Fibroblast of skin of back (primary cell): ENCODE measurements at regions not wholly inside any gene's neighbourhood (a gene's known extent, or its start where the extent isn't known, plus 50 kb on each side); places are given as distances from the start of the nearest gene placed in this dataset.

ENCODE experiments used
- DNase-seq: peaks from one replicate; pipeline ENCODE4 v3.0.0-alpha.2; 2013

- no peak for DNase-seq
Observed at GRCh38 chrX:10047631-10048030, 80.5 kb downstream of the CLDN34 start.

- DNase-seq: peak; percentile 25
Observed at GRCh38 chrX:10048076-10048475, 80.9 kb downstream of the CLDN34 start.

DNA sequence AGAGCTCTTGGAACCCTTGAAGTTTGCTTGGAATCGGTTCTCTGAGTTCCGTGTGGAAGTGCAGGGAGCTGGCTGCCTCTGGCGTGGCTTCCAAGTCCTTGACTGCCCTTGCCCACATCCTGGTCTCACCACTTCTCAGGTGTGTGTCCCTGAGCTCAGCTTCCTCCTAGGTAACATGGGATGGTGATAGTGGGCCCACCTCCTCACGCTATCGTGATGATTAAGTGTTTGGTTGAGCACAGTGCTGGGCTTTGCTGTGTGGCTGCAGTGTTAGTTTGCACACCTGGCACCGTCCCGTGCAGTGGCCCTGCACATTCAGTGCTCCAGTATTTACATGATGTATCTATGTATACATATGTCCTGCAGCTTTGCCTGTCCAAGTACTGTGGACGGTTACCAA lies 81.5 kb downstream of the CLDN34 start:
- no peak for DNase-seq

DNA sequence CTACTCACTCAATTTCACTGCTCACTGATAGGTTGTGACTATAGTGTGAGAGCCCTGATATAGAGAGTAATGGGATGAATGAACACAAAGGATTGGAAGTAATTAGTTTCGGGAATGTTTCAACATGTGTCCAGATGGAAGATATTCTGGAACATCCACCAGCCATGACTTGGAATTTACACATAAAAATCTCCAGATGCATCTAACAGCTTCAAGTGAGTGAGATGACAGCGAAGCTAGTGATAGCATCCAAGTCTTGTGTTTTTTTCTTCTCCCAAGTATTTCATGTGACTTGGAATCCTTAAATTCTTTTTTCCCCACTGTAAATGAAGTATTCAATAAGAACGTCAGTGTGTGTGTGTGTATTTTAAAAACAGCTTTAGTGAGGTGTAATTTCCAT lies 82.1 kb downstream of the CLDN34 start:
- peak; percentile 7 for DNase-seq

- DNase-seq: peak; percentile 40
Observed at GRCh38 chrX:10050481-10050880, 83.3 kb downstream of the CLDN34 start.

DNA sequence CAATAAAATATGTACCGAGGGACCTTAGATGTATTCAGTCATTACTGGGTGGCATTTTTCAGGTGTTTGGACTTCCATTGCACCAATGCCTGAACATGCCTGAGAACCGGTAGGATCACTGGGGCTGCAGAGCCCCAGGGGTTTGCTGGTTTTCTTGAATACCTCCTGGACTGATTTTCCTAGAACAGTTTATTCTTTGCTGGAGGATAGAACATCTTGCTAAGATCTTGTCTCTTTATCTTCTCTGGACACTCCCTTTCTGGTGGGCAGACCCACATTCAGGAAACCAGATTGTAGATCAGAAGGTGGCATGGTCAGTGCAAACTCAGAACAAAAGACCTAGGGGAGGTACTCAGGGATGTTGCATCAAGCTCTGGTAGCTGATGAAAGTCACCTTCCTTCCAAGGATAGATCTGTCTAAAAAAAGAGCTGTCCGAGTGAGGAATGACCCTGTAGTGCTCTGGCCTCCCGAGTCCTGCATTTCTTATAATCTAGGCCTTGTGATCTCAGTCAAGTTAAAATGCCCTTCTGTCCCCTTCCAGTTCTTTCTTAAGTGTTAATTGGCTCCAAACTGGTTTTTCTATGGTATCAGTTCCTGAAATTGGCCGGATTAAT lies 84.8 kb downstream of the CLDN34 start:
- no peak for DNase-seq

DNA sequence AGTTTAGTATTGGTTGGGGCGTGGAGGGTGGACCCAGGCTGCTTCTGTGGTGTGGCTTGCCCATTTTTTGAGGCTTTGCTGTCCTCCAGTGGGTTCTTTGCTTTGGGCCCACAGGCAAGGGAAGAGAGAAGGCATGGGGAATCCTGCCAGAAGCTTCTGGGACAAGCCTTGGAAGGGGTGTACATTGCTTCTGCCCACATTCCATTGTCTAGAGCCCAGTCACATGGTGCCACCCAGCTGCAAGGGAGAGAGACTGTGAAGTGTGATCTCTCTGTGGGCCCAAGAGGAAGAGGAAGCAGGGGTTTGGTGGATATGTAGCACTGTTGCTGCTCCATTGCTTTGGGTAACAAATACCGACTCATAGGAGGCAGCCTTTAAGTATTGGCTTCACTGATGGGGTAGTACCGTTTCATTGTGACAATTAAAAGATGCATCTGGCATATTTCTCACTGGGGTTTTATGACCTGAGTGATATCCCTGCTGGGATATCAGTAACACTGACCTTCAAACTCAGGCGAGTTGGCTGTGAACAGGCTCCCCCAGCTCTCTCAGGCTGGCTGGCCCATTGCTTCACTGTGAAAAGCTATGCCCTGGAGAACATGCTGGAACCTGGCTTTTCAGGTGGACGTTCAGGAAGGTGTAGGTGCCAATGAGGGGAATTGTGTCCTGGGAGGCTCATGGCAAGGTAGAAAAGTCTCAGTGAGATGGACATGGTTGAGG lies 85.9 kb downstream of the CLDN34 start:
- DNase-seq: peak; percentile 26

DNA sequence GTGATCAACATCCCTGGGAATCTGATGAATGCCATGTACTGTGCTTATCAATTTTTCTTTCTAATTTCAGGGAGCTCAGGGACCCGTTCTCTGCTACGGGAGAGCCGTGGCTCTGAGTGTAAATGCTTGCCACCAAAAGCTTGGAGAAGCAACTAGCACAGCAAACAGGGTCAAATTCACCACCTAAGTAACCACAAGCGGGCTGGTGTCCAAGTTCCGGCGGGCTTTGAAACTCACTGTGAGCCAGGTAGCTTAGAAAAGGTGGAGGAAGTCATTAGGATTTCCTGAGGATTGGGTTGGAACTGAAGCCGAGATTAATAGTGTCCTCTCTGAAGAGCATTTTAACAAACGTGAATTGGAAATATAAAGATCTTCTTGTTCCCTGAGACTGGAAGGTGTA lies 87.2 kb downstream of the CLDN34 start:
- no peak for DNase-seq

- DNase-seq: no peak
Observed at GRCh38 chrX:10055430-10055829, 88.3 kb downstream of the CLDN34 start.

DNA sequence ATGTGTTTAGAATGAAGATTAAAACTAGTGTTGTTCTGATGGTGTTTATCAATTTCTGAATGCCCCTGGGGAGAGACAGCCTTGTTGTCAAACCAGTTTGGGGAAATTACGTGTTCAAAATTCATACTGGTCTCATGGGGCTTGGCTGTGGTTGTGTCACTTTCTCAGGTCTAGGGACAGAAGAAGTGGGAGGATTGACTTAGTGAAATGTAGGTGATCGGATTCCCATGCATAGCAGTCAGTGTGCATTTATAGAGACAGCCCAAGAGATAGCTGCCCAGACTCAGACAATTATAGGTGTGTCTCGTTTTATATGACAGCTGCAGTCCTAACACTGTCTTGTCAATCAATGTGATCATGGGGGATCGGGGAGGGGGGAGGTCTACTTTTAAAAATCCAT lies 94.4 kb upstream of the CLCN4 start:
- no peak for DNase-seq

DNA sequence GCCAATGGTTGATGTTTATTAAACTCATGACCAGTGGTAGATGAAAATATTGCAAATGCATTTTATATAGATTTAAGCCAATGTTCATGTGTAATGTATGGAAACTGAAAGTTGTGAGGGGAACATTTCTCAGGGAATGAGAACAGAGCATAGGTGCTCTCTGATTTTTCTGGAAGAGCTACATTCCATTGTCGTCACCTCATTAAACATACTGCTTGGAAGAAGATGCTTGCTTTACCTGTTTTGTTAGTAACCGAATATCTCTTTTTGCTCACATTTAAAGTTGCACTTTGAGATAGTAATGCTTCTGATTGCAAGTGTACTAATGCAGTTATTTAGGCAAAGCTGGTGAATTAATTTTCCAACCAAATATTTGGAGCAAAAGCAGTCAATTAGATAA lies 93.8 kb upstream of the CLCN4 start:
- DNase-seq: no peak

GRCh38 chrX:10064736-10065135 lies 92.0 kb upstream of the CLCN4 start:
- no peak for DNase-seq

- DNase-seq: no peak
Observed at GRCh38 chrX:10070714-10071436, 85.9 kb upstream of the CLCN4 start.

GRCh38 chrX:10071451-10072144 lies 85.2 kb upstream of the CLCN4 start:
- no peak for DNase-seq

DNA sequence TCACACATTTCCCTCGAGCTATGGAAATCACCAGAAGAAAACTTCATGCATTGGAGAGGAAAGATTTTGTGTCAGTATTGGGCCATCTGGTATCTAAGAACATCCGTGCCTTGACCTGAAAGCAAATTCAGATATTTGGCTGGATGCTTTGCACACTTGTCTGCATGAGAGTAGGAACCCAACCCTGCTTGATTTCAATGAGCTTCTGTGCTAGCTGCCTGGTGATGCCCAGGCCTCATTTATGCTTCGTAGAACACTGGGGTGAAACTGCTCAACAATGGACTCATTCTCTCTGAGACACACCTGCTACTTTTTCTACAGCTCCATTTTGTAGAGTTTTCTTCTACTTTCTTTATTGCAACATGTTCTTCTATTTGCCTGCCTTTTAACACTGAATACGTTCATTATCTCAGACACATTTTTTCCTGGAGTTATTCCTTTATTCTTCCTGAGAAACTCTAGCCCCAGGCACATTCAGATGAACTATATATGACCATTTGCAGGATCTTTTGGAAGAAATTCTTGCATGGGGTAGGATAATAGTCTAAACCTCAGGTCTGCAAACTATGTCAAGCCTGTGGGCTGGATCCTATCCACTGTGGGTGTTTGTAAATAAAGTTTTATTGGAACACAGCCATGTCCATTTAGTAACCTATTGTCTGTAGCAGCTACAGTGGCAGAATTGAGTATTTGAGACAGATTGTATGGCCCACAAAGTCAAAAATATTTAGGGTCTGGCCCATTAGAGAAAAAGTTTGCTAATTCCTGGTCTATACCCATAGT lies 83.8 kb upstream of the CLCN4 start:
- DNase-seq: no peak

- DNase-seq: no peak
Observed at GRCh38 chrX:10073671-10074070, 83.1 kb upstream of the CLCN4 start.

DNA sequence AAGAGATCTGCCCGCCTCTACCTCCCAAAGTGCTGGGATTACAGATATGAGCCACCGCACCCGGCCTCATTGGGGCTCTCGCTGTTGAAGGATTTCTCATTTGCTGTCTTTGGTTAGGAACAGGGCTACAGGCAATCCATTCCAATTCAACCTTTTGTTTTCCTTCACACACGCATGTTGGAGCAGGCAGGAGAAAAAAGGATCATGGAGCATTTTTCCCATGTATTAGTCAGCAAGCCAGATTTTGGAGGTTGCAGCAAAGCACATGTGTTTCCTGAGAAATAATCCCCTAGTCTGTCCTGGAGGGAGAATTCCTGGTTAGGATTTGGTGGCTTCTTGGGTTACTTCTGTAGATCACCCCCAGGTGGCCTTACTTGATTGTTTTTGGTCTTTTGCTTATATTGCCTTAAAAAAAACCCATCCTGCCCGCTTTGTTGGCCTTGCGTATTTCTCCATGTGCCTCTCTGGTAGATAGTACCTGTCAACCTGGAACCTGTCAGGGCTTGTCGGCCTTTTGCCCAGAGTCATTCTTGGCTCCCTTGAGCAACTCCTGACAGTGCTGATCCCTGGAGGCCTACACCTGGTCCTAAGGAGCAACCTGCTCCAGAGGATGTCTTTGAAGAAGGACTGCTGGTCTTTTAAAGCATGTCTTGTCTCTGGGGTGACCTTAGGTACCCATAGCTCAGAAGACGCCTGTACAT lies 82.4 kb upstream of the CLCN4 start:
- DNase-seq: no peak

- DNase-seq: no peak
Observed at GRCh38 chrX:10076765-10077164, 80.0 kb upstream of the CLCN4 start.

GRCh38 chrX:10077425-10078188 lies 79.2 kb upstream of the CLCN4 start:
- peak; percentile 6 for DNase-seq

DNA sequence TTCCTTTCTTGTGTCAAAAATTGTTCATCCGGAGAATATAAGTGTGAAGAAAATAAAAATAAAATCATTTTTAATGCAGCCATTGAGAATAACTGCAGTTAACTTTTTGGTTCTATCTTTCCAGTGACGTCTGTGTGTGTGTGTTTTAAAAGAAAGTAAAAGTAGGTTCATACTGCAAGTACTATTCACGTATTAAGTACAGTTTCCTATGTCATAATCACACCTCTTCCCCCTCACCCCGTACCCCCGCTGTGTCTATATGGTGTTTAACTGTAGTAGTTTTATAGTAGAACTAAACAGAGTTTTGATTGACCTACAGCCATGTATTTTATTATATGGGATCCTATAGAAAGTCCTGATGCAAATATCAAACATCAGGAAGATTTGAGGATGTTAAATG lies 78.5 kb upstream of the CLCN4 start:
- no peak for DNase-seq

GRCh38 chrX:10079231-10079630 lies 77.5 kb upstream of the CLCN4 start:
- no peak for DNase-seq
